ENCODE measurements at regions not wholly inside any gene's neighbourhood (a gene's known extent, or its start where the extent isn't known, plus 50 kb on each side); places are given as distances from the start of the nearest gene placed in this dataset.

GRCh38 chr9:82320566-82320965 lies 332.0 kb downstream of the SPATA31D1 start:
- no peak for DNase-seq (ENCODE audit: low spot score)

DNA sequence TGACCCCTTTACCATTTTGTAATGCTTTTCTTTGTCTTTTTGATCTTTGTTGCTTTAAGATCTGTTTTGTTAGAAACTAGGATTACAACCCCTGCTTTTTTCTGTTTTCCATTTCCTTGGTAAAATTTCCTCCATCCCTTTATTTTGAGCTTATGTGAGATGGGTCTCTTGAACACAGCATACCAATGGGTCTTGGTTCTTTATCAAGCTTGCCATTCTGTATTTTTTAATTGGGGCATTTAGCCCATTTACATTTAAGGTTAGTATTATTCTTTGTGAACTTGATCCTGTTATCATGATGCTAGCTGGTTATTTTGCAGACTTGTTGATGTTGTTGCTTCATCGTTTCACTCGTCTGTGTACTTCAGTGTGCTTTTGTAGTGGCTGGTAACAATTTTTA lies 337.3 kb downstream of the SPATA31D1 start:
- DNase-seq (ENCODE audit: low spot score): no peak

- no peak for DNase-seq (ENCODE audit: low spot score)
Observed at GRCh38 chr9:82327641-82328040, 339.1 kb downstream of the SPATA31D1 start.

- no peak for DNase-seq (ENCODE audit: low spot score)
Observed at GRCh38 chr9:82331079-82331478, 342.5 kb downstream of the SPATA31D1 start.

- peak; percentile 90 for DNase-seq (ENCODE audit: low spot score)
Observed at GRCh38 chr9:82332018-82332773, 343.6 kb downstream of the SPATA31D1 start.

DNA sequence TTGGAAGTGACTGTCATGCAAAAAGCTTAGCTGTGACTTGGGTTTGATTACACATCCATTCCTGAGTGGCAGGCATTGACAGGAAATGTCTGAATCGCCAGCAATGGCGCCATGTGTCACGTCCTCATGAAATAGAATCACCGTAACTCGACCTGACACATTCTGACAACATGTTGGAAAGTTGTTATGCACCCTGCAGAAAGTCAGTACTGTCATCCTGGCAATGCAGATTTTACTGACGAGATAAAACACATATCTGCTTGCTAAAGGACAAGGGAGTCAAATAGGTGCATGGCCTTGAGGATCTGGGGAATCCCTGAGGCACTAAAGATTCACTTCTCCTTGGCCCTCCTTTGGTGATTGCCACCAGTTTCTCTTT lies 344.2 kb downstream of the SPATA31D1 start:
- peak; percentile 79 for DNase-seq (ENCODE audit: low spot score)

DNA sequence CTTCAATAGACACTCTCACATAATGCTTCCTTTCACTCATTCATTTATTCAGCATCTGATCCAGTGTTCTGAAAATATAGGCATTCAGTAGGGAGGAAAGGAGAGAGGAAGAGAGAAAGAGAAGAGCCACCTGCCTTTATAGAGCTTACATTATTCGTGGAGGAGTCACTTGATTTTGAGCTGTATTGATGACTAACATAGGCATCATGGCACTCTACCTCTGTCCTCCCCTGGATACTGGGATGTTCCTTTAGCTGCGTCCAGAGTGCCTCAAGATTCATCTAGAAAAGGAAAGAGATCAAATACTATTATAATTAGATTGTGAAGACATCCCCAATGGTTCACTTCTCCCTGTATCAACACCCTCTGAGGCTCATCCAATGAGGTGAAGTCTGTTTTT lies 345.1 kb downstream of the SPATA31D1 start:
- peak; percentile 58 for DNase-seq (ENCODE audit: low spot score)

GRCh38 chr9:82334286-82334685 lies 345.7 kb downstream of the SPATA31D1 start:
- peak; percentile 36 for DNase-seq (ENCODE audit: low spot score)

DNA sequence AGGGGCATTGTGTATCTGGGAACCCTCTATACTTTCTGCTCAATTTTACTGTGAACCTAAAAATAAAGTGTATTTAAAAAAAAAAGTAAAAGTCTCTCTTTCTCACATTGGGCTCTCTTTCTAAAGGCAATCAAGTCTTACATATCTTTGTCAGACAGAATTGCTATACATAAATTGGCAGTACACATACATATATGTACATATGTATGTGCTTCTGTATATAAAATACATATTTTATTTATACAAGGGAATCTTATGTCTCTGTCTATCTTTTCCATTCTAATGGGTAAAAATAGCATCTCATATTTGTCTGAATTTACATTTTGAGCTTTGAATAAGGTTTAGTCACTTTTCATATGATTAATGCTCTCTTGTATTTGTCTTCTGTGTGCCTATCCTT lies 348.8 kb downstream of the SPATA31D1 start:
- no peak for DNase-seq (ENCODE audit: low spot score)

DNA sequence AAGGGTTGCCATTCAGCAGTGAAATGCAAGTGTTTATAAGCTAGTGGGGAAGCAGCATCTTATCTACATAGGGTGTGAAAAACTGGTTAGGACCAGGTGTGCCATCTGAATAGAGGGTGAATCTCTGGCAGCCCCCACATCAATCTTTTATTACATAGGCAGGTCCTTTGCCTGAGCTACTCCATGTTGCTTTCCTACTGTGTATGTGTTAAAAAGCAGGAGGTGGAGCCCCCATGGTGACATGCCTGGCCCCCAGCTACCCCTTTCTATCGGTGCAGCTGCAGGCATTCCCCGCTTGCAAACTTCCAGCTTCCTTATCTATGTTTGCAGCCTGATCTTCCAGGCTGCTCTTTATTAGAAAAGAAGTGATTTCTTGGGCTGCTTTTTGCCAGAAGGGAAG lies 353.5 kb downstream of the SPATA31D1 start:
- DNase-seq (ENCODE audit: low spot score): no peak

DNA sequence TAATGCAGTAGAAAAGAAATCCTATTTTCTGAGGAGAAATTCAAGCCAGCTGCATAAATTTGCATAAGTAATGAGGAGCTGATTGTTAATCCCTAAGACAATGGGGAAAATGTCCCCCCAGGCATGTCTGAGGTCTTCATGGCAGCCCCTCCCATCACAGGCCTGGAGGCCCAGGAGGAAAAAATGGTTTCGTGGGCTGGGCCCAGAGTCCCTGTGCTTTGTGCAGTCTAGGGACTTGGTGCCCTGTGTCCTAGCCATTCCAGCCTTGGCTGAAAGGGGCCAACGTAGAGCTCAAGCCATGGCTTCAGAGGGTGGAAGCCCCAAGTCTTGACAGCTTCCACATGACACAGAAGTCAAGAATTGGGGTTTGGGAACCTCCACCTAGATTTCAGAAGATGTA lies 357.5 kb downstream of the SPATA31D1 start:
- DNase-seq (ENCODE audit: low spot score): no peak

DNA sequence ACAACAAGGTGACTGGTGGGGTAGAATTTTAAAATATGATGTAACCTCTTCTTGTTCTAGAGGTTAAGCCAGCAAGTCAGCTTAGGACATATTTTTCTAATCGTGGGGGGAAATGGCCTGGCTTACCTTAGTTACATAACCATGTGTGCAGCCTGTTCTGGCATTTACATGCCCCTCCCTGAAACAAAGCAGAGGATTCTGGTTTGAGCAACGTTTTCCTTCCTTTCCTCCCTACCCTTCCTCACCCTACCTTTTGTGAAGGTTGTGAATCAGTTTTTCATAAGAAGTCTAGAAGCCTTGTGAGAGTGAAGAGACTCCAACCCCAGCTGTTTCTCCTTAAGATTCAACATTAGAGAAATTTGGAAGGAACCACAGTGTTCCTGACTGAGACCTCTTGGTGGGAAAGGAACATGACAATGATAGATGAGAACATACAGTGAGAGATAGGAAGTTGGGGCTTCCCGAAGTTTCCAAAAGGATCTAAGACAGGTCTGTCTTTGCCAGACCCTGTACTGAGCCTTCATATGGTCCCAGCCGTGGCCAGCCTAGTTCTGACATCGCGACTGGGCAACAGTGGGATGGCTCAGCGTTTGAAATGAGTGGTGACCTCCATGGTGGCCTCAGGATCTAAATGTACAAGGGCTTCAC lies 365.2 kb downstream of the SPATA31D1 start:
- DNase-seq (ENCODE audit: low spot score): no peak

DNA sequence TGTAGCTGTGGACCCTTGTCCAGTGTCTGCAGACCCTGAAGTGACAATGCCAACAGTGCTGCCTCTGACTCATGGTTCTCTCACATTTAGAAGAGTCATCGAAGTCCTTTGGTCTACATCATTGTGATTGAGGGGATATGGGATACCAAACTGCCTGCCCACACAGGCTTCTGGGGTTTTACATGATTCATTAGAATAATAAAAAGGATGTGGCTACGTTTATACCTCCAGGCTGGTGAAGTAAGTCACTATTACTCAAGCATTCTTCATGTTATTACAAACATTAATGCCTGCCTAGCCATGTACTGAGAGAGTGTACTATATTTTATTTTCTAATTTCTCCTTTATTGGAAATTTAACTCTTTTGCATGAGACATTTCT lies 365.7 kb downstream of the SPATA31D1 start:
- peak; percentile 92 for DNase-seq (ENCODE audit: low spot score)

- DNase-seq (ENCODE audit: low spot score): no peak
Observed at GRCh38 chr9:82356131-82356530, 367.6 kb downstream of the SPATA31D1 start.

DNA sequence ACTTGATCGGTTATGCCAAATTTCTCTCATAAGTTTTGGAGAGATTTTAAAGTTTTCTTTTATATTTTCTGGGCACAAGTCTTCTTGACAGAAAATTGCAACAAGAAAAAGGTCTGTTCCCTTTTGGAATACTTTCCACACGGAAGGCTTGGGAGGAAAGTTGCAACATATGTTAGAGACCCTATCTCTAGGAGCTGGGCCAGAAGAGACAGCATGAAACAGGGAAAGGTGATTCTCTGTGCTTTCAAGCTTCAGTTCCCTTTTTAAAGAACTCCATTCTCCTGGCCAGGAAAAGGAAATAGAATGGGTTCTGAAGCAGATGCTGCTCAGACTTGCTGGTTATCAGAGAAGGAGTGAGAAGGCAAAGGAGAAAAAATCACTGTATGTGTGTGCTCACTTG lies 368.3 kb downstream of the SPATA31D1 start:
- no peak for DNase-seq (ENCODE audit: low spot score)

DNA sequence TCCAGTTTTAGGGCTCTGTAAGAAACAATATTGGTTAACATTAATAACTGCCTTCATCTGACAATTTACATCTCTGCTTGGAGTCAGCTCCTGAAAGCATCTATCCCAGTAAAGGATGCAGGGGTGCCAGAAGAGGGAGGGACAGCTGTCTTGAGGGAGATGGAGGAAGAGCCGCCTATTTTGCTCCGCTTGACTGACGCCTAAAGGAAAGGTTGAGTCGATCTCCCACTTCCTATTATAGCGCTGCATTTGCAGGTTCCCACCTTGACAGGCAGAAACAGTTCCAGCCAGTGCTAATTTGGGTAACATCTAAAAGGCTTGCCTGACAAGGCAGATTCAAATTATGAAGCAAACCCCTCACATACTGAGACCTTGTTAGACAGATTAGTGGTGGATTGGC lies 374.6 kb downstream of the SPATA31D1 start:
- DNase-seq (ENCODE audit: low spot score): no peak

DNA sequence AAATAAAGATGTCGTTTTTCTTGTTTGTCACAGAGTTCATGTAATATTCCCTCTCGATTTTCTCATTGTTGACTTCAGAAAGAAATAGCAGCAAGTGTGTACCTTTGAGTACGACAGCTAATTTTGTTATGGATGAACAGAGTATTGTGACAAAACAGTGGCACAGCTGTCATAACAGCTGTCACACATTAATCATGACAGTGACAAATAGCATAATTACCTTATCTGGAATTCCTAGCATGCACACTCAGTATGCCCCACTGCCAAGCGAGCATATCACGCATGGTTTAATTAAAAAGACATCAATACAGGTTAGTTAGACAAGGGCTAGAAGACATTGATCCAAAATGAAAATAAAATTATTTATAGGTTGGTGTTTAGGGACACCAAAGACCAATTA lies 375.1 kb downstream of the SPATA31D1 start:
- DNase-seq (ENCODE audit: low spot score): no peak

DNA sequence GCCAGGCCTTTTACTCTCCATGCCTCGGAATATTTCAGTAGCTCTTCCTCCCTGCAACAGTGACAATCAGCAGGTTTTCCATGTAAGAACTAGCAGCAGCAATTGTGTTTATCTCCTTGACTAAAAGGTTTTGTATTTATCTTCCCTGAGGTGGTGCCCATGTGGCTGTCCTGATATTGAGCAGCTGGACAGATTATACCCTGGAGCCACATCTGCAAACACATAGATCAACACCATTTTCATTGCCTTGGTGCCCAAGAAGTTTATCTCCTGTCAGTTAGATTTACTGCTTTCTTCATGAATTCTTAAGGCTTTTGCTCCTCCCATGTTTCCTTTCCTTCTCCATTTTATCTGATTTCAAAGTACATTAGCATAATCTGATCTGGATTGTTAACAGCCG lies 378.4 kb downstream of the SPATA31D1 start:
- no peak for DNase-seq (ENCODE audit: low spot score)

GRCh38 chr9:82367929-82368328 lies 379.4 kb downstream of the SPATA31D1 start:
- no peak for DNase-seq (ENCODE audit: low spot score)

- no peak for DNase-seq (ENCODE audit: low spot score)
Observed at GRCh38 chr9:82369251-82369945, 380.8 kb downstream of the SPATA31D1 start.

DNA sequence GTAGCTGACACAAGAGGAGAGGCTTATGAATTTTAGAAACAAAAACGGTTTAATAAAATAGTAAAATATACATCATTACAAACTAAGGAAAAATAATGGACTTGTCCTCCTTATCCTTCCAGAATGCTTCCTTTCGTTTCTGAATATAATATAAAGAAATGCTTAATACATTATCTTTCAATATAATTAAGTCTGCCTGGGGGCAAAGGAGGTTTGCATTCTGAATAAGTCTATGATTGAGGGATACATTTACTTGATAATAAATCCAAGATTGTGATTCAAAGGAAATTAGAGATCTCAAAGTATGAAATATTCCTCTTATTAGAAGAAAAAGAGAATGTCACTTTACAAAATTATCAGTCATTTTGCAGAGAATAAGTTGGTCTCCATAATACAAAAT lies 386.5 kb downstream of the SPATA31D1 start:
- no peak for DNase-seq (ENCODE audit: low spot score)

DNA sequence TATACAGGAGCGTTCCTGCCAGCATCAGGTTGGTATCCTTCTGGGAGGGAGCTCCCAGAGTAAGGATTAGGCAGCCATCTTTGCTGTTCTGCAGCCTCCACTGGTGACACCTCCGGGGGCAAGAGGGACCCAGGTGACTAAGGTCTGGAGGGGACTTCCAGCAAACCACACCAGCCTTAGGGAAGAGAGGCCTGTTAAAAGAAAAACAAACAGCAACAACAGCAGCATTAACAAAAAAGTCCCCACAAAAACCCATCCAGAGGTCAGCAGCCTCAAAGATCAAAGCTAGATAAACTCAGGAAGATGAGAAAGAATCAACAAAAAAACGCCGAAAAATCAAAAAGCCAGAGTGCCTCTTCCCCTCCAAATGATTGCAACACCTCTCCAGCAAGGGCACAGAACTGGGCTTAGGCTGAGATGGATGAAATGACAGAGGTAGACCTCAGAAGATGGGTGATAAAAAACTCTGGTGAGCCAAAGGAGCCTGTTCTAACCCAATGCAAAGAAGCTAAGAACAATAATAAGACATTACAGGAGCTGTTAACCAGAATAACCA lies 388.2 kb downstream of the SPATA31D1 start:
- no peak for DNase-seq (ENCODE audit: low spot score)
